ENCODE measurements at regions not wholly inside any gene's neighbourhood (a gene's known extent, or its start where the extent isn't known, plus 50 kb on each side); places are given as distances from the start of the nearest gene placed in this dataset.

DNA sequence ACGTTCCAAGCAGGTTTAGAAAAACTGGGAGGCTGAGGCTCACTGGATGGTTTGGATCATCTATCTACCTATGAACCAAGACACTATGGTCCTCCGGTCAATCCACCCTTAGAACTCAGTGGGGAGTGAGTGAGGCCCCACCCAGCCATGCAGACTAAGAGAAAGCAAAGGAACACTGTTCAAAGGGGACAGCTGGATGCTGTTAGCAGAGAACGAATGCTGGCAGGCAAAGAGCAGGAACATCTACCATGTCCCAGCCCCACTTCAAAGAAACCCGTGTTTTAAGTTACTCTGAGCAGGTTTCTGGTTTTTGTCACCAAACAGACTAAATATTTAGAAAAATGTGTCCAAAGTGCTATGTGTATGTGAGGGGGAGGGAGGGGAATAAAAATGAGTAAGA, 183.4 kb upstream of the XYLT1 start:
- DNase-seq (no peak), ATAC-seq (no peak)
- intact Hi-C loops (cut with DNase I), result no loop called here

DNA sequence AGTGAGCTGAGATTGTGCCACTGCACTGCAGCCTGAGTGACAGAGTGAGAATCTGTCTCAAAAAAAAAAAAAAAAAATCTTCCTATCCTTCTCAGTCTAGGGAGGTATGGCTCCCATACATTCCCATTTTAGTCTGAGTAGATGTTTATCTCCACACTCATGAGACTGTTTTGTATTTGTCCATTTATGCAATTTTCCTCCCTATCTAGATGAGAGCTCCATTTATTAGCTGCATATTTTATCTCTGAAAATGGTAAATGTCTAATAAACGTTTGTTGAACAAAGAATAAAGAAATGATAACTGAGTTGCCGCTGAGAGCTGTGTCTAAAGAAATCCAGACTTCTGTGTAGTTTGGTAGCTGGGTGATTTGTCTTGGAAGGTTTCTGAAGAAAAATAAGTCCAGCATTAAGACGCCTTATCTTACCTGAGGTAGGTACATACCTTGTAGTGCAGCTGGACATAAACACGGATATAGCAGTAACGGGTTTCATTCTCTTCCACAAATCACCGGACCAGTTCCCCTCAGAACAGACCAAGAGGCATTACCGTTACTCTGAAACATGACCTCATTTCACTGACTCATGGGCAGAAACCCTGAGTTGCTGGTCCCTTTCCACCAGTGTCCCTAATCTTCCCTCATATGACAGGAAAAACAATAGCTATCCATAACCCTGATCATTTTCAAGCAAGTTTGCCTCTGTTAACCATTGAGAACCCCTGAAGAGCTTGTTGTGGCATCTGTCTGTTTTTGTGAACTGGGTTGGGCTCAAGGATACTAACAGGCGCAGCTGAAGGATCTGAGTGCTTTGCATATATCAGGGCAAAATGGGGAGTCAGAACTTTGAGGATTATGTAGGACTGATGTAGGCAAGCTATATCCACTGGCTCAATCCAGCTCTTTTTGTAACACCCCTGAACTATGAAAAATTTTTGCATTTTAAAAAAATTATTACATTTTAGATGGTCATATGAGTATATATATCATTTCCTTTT, 177.4 kb upstream of the XYLT1 start:
- ATAC-seq, result no peak
- intact Hi-C loops (cut with DNase I), result no loop called here
- no peak for DNase-seq

DNA sequence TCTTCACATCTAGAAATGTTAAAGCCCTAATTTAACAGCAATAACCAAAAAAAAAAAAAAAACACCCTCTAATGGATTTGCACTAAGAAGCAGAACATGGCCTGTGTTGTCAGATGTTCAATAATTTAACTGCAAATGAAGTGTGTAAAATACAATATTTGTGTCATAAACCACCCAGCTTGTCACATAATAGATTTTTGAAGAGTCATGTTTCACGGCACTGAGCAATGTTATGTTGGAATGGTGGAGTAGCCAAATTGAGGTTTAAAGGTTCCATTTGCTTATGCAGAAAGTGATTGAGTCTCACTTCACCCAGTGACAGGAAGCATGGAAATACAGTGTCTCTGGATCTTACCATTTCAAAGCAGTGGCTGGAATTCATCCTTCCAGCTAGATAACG, 173.2 kb upstream of the XYLT1 start:
- DNase-seq (no peak), ATAC-seq (no peak)
- intact Hi-C loops (cut with DNase I), result no loop called here

DNA sequence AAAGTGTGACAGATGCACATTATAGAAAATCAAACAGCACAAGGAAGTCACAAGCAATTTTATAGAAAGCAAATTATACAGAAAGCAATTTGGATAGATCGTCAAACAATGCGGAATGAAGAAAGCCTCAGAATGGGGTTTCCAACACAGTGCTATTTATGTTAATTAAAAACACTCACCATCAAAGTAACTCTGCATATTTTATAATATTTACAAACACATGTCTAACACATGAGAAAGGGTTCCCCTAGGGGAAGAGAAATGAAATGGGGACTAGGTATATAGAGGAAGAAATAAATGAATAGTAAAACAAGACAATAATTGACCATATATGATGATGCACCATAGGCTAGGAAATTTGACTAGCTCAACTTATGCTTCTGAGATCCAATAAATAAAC, 171.2 kb upstream of the XYLT1 start:
- ATAC-seq, result no peak
- intact Hi-C loops (cut with DNase I), result no loop called here

DNA sequence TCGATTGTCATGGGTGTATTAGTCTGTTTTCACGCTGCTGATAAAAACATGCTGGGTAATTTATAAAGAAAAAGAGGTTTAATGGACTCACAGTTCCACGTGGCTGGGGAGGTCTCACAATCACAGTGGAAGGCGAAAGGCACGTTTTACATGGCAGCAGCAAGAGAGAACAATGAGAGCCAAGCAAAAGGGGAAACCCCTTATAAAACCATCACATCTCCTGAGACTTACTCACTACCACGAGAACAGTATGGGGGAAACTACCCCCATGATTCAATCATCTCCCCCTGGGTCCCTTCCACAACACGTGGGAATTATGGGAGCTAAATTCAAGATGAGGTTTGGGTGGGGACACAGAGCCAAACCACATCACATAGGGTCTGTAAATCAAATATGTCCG, 167.4 kb upstream of the XYLT1 start:
- ATAC-seq, result no peak
- intact Hi-C loops (cut with DNase I), result no loop called here
- DNase-seq, result no peak

More for the DNA sequence above, 171.2 kb upstream of the XYLT1 start:
- DNase-seq, result no peak

DNA sequence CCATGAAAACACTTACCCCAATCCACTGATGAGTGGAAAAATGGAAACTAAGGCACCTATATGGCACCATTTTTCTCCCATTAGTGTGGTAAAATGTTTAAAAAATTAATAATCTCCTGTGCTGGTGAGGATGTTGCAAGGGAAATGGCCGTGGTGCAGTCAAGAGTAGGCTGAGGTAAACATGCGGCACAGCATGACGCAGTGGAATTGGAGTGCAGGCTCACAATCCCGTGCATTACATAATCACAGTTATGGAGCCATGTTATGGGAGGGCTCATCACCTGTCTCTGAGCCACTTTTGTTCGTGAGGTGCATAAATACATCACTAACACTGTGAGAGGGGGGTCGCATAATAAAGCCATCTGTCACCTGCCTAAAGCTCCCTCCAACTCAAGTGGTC, 164.4 kb upstream of the XYLT1 start:
- DNase-seq (no peak), ATAC-seq (no peak)
- intact Hi-C loops (cut with DNase I), result no loop called here

DNA sequence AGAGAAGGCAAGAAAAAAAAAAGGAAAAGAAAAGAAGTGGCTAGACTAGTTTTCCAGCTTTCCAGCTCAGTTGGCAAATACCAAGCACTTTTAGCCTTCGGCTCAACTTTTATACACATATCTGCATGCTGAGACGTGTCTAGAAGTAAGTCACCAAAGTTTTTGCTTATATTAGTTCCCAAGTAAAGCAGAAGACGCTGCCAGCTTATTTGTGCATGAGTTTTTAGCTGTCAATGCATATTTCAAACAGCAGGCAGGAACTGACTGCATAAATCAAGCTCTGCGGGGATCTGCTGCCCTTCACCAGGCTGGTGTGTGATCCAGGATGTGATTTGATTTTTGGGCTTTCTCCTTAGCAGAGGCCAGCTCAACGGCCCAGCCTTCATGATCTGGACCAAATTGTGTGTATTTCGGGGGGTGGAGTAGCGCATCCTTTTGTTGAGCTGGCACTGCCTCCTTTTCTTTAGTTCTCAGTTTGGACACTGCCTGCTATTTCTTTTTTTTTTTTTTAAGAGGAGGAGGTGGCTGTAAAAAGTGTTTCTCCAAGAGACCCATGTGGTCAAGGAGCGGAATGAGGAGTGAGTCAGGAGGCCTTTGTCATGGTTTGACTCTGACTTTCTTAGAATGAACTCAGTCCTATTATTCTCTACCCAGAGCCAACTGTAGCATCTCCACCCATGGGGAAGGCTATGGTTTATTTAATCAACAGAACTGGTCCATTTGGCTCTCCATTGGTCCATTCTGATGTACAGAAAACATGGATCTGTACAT, 162.6 kb upstream of the XYLT1 start:
- ATAC-seq (no peak), DNase-seq (no peak)
- intact Hi-C loops (cut with DNase I), result no loop called here

DNA sequence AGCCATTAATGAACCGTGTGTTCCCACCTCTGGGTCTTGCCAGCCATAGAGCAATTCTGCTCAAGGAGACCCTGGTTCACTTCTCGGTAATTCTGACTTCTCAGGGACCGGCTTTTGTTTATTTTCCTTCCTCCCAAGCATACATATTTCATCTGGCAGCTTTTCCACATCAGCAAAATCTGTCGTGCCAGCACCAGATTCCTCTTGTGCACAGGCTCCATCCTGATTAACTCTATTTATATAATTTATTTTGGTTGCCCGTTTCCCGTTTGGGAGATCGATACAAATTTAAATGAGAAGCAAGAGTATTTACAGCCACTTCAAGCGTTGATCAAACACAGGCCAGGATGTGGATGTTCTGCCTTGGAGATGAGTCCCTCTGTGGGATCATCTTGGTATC, 161.9 kb upstream of the XYLT1 start:
- DNase-seq (no peak), ATAC-seq (no peak)
- intact Hi-C loops (cut with DNase I), result no loop called here

DNA sequence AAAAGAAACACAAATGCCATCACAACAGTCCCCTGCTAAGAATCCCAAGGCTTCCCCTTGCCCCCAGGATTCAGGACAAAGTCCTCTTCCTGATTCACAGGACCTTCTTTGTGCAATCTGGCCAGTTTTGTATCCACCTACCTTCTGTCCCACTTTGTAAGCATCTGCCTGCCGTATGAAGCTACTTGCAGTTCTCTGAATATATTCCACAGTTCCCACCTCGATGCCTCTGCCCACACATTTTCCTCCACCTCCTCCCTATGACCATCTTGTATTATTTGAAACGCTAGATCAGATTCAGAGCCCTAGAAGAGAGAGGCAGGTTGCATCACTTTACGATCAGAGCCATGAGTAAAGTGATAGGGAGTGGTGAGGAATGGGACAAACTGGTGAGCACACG, 159.2 kb upstream of the XYLT1 start:
- ATAC-seq, result no peak
- intact Hi-C loops (cut with DNase I), result no loop called here
- DNase-seq, result no peak

DNA sequence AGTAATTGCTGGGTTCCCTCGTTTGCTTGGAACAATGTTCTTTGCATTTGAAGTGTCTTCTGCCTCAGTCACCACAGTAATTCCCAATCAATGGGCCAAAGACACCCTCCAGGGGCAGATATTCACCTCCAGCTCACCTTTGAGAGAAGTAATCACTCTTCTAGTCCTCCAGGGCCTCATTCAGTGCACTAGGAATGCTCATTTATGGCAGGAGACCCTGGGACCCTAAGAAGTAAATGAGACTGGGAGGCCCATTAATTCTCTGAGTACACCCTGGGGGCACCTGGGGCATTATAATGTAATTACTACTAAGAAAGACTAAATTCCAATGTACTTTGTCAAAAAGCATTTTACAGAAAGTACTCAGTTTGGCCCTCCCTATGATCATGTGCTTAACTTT, 158.2 kb upstream of the XYLT1 start:
- intact Hi-C loops (cut with DNase I), result no loop called here
- ATAC-seq, result no peak
- DNase-seq, result no peak

DNA sequence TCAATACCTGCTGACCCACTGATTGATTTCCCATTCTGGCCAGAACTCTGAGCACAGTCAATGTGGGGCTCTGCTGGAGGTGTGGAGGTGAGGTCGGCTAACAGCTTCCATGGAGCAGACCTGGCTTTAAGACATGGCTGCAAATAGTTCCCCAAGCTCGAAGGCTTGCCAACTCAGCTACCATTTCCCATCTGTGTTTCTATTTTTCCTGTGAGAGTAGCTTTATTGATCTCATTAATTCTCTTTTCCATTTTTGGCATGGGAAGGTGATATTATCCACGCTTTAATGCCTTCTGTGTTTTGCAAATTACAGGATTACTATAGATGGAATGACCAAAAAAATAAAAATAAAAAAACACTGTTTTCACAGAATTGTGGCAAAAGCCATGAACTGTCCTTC, 151.6 kb upstream of the XYLT1 start:
- ATAC-seq, result no peak
- intact Hi-C loops (cut with DNase I), result no loop called here
- DNase-seq, result no peak

DNA sequence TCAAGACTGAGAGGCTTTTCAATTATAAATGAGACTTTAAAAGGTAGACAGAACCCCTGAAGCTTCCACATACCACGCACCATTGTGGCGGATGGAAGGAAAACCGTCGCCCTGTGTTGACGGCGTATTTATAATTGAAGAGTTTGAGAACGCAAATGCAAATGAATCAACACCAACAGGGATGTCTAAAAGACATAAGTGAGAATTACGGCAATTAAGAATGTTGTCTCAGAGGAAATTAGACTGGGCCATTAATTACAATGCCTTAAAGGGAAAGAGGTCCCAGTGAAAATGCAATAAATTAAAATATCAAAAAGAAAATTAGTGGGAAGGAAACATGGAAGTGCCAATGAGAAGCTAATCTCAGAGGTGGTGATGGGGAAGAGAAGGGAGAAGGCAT, 148.5 kb upstream of the XYLT1 start:
- intact Hi-C loops (cut with DNase I), result no loop called here
- DNase-seq (no peak), ATAC-seq (no peak)

DNA sequence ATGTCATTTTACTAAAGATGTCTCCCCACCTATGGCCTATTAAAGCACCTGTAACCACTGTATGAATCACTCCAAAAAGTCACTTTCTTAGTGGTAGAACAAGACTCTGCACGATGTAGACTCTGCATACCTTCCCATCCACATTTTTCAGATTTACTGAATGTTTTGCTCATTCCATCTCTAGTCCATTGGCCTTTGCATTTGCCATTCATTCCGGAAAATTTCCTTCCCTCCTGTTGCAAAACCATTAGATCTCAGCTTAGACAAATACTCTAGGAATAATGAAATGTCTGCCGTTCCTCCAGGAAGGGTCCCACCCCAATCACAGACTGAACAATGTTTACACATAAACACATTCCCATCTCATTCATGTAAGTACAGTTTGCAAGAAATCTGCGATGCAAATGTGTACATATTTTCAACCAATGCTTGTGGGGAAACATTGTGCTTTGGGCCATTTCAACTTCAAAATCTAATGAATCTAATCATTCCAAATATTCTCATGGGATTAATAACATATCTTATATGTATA, 146.3 kb upstream of the XYLT1 start:
- DNase-seq (no peak), ATAC-seq (no peak)
- intact Hi-C loops (cut with DNase I), result no loop called here

DNA sequence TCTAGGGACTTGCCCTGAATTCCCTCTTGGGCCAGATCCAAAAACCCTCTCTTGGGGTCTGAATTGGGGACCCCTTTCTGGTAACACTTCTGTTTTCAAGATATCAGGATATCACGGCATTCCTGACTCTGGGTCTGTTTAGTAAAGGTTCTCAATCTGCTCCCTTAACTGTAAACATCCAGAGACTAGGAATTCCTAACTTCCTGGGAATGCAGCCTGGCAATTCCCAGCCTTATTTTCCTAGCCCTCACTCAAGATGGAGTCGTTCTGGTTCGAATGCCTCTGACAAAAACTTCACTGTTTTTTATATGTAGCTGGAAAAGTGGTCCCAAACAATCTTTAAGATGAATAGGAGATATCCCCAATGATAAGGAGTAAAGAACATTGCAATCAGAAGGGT, 141.6 kb upstream of the XYLT1 start:
- intact Hi-C loops (cut with DNase I), result no loop called here
- DNase-seq, result no peak
- no peak for ATAC-seq

DNA sequence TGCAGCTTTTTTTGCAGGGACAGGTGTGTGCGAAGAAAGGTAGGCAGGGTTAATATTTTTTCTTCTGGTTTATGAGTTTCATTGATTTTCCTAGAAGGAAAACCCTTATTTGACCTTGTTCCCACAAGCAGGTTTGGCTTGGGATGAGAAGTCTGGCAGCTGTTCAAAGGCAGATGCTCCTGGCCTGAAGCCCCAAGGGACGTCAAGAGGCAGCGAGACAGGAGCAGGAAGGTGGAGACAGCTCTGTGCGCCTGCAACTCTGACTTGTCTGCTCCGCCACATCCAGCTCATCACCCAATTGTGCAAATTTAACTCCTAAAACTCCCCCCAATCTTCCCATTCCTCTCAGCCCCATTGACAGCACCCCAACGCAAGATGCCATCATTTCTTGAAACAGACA, 136.8 kb upstream of the XYLT1 start:
- no peak for DNase-seq
- ATAC-seq, result no peak
- intact Hi-C loops (cut with DNase I), result no loop called here

DNA sequence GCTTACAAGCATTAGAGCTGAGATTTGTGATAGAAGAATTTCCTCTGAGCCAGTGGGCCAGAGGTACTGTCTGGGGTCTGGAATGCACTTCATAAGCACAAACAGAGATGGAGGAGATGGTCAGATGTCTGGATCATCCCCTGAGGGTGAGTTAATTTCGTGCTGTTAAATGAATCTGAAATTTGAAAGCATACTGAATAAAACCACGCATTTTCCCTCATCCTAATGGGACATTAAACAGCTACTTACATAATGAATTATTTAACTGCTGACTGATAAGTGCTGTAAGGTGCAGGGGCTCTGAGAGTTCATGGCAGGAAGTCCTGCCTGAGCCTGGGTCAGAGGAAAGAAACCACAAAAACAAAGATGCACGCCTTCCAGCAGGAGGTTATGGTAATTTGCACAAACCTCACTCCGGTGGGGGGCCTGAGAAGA, 136.3 kb upstream of the XYLT1 start:
- no peak for DNase-seq
- intact Hi-C loops (cut with DNase I), result no loop called here
- ATAC-seq, result no peak

DNA sequence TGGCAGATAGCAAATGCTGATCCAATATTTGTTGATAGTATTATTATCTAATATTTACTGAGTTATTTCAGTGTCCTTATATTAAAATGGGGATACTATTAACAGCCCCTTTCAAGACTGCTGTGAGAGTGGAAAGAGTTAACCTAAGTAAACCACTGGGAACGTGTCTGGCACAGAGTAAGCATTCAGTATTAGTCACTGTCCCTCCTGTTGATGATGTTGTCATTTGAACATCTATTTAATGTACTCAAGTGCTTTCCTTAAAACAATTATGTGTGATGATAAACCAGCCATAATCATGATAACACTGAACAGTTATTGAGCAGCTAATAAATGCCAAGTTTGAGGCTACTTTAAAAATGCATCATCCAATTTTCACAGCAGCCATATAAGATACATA, 135.7 kb upstream of the XYLT1 start:
- intact Hi-C loops (cut with DNase I), result no loop called here
- ATAC-seq (no peak), DNase-seq (no peak)

DNA sequence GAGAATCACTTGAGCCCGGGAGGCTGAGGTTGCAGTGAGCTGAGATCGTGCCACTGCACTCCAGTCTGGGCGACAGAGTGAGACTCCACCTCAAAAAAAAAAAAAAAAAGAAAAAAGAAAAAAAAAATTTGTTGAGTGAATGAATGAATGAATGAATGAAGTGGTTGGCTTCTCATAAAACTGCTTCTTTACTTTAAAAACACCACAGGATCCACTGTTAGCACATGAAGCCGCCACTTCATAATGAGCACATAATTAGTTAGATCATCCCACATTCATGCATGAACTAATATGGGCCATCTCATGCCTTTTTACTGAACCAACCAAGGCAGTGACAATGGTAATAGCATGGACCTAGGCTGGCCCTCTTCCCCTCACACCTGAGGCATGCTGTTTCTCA, 135.0 kb upstream of the XYLT1 start:
- ATAC-seq, result no peak
- intact Hi-C loops (cut with DNase I), result no loop called here
- no peak for DNase-seq

DNA sequence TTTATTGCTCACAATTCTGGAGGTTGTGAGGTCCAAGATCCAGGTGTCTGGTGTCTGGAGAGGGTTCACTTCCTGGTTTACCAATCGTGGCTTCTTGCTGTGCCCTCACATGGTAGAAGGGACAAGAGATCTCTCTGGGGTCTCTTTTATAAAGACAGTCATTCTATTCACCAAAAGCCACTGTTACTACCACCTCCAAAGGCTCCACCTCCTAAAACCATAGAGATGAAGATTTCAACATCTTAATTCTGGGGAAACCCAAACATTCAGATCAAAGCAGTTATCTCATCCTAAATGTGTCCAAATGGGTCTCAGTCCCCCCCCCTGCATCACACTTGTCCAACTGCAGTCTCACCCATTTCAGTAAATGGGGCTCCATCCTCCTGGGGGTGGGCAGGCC, 132.9 kb upstream of the XYLT1 start:
- DNase-seq, result no peak
- intact Hi-C loops (cut with DNase I), result no loop called here
- ATAC-seq, result no peak

DNA sequence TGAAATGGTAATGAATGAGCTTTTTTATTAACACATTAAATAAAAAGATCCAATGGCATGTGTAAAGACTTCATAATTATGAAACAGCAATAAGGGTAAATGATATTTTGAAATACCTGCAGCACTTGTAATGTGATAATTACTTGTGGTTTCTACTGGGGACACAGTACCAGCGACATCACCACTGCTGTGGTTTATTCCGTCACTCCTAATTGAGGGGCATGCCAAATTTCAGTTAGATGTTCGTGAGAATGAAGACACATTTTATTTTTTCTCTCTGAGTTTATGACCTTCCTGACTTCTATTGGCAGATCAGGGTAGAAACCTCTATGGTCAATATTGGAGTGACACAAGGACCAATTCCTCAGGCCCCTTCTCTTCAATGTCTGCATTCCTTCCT, 131.9 kb upstream of the XYLT1 start:
- intact Hi-C loops (cut with DNase I), result no loop called here
- DNase-seq (no peak), ATAC-seq (no peak)

Data from left cardiac atrium (tissue), 4 donors.